ENCODE measurements at regions not wholly inside any gene's neighbourhood (a gene's known extent, or its start where the extent isn't known, plus 50 kb on each side); places are given as distances from the start of the nearest gene placed in this dataset.

DNA sequence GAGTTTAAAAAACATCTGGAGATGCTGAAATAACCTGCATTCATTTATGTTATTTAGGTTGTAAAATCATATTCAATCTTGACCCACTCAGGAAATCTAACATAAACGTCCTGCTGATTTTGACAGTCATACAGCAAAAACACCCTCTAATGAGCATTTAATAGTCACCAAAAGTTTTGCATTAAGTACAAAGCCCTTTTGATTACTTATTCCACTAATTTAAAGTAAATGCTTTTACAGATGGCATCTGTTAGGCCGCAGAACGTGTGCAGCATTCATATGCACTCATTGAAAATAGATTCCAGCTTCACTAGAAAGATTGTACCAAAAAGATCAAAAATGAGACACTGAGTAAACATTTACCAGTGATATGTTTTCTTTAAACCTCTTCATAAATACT is 1295.1 kb downstream of the EFNB2 start:
- DNase-seq: no peak

DNA sequence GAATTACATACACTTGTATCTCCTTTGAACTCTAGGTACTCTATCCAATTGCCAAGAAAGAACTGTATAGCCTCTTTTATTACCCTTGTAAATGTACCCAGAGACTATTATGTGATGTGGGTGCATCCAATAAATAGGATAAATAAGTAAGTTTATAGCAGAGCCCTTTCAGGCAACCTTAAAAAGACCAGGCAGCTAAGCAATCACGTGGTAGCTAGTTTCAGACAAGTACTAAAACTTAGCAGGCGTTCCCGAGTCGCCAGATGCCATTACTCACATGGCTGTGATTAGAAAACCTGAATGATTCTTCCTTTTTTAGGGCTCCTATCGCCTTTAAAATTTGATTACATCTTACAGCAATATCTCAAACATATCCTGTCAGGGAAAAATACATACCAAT is 1303.0 kb downstream of the EFNB2 start:
- DNase-seq: no peak

DNA sequence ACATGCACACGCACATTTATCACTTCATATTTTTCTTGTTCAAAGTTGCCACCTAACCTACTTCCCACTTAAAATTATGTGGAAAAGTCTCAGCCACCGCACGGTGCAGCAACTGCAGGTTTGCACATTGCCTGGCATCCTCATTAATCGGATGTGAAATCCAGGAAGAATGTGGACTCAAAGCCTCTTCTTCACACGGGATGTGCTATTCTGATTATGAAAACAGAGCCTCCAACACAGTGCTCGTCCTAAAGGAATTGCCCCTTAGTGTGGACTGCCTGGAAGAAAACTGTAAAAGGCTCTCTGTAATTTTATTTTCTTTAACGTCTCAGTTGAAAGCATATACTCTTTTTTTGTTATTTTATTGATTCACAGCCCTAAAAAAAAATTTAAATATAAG is 1303.5 kb downstream of the EFNB2 start:
- DNase-seq: no peak

DNA sequence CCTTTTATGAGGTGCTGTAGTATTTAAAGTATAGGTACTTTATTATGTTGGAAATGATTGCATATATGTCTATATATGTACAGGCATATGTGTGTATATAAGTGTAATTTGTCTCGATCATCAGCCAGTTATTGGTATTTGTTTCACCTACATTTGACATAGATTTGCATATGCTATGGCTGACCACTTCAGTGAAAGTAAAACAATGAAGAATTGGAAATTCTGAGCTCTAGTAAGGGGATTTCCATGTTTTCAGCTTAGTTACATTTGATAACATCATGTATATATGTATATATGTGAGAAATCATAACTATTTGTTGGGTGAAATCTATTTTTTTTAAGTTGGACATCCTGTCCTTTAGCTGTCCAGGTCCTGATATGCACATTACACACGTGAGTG is 1303.9 kb downstream of the EFNB2 start:
- DNase-seq: no peak

DNA sequence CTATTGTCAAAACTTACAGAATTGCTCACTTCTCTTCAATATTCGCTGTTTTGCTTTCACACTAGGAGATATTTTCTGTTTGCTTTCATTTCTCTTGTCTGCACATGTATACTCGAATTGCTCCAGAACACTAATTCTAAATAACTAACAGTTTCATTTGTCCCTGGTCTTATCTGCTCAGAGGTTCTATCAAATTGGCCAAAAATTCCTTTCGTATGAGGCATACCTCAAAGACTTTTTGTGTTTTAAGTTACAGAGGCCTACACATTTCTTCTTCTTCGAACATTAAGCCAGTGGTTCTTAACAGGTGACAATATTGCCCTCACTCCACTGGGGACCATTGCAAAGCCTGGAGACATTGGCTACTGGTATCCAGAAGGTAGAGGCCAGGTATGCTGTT is 1314.6 kb downstream of the EFNB2 start:
- DNase-seq: no peak

DNA sequence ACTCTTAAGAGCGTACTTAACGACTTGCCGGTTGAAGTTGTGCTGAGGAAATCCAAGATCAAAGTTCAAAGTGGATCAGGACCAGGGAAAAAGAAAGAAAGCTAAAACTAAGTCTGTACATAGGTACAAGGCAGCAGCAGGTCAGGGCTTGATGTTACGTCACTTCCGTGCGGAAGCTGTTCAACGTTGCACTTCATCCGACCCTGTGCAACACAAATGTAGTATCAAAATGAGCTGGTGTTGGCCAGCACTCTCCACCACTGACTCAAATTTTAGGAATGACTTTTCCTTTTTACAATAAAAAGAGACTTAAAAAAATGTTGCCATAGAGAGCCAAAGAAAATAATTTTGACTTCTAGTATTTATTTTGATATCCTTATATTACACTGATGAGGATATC is 1315.4 kb downstream of the EFNB2 start:
- DNase-seq: no peak

DNA sequence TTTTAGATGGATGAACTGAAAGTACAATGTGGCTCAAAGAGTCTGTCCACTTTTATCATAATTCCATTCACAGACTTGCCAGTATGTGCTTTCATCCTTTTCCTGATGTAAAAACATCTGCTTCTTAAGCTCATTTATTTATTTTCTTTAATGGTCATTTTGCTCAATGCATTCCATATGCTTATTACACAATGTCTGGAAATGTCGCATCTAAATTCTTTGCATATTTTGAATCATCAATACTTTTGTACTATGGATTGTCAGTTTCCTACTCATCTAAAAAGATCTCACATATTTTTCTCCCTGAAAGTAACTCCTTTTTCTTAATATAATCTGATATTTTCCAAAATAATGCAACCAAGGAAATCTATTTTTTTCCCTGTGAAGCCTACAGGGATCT is 1315.8 kb downstream of the EFNB2 start:
- DNase-seq: no peak

DNA sequence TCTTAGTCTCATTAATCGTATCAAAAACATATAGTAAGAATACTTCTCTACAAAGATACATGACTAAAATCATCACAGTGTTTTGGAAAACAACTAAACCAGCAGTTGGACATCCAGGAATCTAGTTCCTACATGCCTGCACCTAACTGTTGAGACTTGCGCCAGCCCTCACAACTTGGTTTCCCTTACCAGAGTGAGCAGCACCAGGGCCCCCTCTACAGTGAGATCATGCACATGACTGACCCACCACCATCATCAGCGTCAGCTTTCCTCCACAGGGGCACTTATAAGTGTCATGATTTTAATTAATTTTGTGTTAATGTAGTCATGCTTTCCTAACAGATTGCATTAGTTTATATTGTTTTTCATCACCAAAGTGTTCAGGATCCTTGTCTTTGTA is 1322.0 kb downstream of the EFNB2 start:
- DNase-seq: no peak

DNA sequence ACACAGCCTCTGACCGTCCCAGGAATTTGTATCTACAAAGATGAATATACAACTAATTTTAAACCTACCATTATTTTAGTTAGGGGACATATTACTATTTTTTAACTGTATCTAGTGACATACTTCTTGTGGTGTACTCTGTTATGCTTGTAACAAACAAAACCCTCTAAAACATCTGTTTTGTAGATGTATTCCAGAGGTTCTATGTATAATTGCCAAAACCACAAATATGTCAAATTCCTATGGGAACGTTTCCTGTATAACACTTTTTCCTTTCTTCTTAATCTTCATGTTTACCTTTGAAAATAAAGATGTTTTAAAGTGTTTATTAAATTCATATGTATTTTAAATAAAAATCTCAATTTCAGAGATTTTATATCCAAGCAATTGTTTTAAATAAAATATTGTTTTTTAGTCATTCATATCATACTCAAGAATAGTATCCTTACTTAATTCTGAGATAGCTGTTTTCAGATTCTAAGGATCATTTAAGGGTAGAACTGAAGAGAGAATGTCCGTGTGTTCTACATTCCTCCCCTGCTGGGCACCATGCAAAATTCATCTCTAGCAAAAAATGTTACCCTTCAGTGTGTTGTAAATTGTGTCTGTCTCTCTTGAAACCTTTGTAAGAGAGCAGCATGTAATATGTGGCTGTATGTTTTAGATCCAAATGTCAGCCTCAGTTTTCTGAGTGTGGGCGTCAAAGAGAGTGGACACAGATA is 1327.7 kb downstream of the EFNB2 start:
- no peak for DNase-seq

DNA sequence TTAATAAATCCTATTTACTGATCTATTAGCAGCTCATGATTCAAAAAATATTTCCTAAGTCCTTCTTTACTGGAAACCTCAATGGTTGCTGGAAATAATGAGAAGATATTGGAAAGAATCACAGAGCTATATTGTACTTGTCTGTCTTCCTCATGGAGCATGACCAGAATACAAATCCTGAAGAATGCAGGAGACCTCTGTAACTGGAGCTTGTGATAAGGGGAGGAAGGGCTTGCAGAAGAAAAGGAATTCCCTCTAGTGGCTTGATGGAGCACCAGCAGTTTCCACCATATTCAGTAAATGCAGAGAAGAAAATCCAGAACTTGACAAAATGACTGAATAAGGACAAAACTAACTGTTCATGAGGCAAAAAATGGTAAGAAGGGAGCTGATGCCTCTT is 1333.1 kb downstream of the EFNB2 start:
- DNase-seq: no peak

DNA sequence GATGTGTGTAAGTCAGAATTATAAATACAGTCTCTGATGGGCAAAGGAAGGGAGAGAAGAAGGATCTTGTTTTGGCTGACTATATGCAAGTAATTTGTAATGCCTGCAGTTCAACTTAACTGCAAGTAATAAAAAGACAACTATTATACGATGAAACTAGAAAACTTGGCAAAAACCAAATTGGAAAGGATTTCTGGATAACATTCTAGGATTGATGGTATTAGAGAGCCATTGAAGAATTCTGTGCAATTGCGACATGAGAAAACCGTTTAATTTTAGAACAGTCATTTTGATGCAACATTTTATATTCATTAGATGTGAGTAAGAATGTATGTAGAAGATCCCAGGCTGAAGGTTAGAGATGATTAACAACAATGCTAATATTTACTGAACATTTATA is 1334.1 kb downstream of the EFNB2 start:
- DNase-seq: no peak

DNA sequence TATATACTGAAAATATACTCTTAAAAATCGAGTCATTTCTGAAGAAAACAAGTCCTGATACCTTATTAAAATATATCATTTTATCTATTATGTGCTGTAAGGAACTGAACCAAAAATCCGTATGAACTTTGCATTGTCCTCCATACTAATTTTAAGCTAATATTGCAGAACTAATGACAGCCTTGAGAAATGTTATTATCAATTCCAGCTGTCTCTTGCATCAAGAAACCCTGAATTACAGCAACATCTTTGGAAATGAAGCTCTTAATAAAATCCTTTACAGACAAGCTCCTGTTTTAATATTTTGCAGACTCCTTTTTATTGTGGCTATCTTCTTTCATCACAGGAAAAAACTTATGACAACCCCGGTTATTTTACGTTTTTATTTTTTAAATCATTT is 1335.3 kb downstream of the EFNB2 start:
- no peak for DNase-seq

DNA sequence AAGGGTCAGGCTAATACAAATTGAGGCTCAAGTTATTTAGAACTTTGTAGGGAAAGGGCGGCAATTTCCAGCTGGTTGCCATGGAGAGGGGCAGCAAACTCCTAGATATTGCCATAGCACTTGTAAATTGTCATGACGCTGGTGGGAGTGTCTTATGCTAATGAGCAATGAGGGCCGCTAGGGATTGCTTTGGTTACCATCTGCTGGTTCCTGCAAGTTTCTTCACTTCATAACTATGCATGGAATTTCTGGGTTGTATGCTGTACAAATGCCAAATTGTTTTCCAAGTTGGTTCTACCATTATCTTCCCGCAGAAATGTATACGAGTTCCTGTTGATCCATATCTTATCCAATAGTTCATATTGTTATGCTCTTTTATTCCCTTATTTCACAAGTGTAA is 1339.4 kb downstream of the EFNB2 start:
- no peak for DNase-seq

DNA sequence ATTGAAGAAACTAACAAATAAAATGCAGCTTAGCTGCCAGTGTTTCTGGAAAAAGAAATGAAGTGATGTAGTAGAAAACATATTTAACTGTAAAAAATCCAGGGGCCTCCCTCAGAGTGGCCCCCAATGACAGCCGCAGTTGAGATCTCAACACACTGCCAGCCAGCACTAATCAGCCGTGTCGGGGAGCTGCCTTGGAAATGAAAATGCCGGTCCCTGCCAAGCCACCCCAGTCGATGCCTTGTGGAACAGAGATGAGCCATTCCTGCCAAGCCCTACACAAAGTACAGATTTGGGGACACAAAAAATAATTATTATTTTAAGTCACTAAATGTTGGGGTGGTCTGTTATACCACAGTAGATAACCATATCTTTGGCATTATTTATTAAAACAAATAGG is 1342.4 kb downstream of the EFNB2 start:
- DNase-seq: no peak

DNA sequence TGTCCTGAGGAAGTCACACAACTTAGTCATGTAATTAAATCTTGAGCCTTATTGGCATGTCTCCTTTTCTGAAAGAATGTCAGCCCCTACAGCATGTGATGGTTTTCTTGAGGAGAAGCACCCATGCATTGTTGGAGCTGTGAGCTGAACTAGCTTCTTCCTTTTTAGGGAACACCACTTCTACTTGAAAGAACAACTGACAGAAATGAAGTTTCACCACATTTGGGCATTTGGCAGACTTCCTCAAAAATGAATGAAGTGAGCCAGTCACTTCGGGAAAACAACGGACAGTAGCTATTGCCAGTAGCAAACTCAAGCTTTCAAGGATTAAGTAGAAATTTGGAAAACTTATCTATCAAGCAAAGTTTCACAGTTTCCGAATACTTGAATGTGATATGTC is 1351.3 kb downstream of the EFNB2 start:
- DNase-seq: no peak

DNA sequence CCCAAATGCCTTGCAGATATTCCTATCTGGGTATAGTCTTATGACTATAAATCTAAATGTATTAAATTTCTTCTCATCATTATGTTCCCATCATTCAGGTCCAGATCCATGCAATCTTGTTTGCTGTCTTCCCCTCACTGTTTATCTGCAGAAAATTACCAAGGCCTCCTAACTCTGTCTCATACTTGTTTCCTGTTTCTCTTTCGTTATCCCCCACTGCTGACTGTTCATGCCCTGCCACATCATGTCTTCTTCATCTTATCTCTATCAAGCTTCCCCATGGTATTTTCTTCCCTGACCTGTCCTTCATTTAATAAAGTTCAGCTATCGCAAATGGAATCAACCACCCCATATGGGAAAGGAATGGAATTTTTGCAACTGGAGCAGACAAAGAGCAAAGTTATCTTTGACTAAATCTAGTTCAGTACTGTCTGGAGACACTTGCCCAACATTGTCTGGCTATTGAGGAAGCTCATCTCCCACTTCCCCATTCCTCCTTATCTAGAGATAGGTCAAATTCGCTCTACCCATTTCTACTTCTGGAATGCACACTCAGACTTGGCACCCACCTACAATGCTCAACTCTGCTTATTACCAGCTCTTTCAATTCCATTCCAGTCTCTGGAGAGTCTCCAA is 1358.1 kb downstream of the EFNB2 start:
- no peak for DNase-seq

DNA sequence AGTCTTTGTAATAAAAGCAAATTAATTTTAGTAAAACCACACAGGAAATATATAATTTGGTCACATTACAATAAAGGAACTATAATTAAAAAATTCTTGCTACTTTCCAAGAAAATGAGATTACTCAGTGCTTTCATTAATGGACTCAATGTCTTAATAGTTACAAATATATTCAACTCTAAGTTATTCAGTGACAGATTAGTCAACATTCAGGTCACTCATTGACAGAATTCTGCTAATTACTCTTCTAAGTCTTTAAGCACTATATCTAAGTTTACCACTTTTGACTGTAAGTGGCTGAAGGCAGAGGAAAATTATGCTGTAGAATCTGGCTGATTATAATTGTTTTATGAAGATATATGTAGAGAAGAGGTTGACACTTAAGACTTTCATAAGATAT is 1365.0 kb downstream of the EFNB2 start:
- DNase-seq: no peak

DNA sequence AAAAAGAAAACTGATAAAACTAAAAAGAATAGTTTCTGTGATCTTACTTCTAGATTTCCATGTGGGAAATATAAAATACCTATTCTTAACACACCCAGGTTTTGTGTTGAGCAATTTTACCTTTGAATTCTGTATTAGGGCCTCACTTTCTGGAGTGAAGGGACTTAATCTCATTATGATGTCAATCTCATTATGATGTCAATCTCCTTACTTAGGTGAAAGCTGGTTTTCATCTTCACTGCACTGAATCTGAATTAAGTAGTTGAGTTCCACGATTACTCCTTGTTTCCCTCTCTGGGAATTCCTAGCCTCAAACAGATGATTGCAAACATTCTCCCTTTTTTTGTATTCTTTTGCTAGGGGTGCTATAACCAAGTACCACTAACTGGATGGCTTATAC is 1367.2 kb downstream of the EFNB2 start:
- no peak for DNase-seq

DNA sequence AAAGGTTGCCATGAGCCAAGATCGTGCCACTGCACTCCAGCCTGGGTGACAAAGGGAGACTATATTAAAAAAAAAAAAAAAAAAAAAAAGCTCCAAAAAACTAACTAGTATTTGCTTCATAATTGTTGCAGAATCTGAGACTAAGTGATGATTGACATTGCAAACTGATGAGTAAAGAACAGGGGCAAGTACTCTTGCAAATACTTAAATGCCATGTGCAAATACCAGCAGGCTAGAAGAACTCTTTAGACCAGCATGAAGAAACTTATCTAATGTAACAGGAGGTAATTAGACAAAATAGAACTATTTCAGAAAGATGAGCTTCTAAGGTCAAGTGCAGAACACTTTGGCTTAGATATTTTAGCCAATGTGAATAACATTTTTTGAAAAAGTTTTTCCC is 1368.1 kb downstream of the EFNB2 start:
- DNase-seq: no peak

DNA sequence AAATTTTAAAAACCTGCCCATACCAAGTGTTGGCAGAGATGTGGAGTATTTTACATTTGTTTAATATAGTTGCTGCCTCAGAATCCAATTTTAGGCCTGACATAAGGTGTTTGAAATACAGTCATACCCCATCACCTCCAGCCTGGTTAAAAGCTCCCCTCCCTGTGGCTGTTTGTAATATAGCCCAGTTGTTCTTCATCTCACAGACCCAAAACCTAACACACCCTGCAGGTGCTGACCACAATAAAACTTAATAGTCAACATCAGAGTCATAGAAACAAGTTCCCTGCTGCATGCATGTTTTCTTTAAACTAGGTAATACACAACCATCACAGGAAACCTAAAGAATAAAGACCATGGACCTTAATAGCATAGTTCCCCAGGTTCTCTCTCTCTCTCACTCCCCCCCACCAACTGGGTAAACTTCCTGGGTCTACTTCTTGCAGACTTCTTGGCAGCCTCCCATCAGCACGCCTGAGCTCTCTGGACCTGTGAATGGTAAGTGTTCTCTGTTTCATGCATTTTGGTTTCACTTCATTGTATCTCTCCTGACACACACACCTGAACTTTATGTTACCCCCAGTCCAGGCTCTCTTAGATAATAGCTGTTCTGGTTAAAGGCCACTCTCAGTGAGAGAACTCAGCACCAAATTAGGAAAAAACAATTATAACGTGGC is 1369.9 kb downstream of the EFNB2 start:
- DNase-seq: no peak

DNA sequence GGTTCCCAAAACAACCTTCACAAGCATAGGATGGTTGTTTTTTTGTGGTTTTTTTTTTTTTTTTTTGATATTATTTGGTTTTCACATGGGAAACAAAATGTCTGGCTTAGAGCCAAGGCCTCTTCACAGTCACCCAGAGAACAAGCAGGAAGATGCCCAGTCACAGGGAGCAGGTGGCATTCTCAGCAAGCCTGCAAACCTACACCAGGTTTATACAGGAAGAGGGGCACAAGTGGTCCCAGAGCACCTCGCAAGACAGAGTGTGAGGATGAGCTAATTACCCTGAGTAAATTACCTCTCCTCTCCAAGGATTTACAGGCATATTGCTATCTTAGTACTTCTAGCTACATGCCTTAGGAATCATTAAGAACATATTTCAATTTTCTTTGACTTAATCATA is 1375.6 kb downstream of the EFNB2 start:
- no peak for DNase-seq

DNA sequence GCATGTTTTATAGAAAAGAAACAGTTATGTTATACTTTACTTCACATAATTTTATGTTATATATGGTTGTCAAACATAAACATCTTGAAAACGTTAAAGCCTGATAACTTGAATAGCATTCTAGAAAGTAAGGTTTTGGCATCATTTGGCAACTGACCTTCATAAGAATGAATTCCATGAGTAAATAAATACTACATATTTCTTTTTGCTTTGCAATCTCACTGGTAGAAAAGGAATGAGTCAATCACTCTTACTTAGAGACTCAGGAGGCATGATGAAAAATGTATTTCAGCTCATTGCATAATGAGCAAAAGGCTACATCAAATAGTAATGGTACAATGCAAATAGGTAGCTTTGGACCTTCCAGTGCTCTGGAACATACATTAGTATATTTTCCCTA is 1381.9 kb downstream of the EFNB2 start:
- DNase-seq: no peak

DNA sequence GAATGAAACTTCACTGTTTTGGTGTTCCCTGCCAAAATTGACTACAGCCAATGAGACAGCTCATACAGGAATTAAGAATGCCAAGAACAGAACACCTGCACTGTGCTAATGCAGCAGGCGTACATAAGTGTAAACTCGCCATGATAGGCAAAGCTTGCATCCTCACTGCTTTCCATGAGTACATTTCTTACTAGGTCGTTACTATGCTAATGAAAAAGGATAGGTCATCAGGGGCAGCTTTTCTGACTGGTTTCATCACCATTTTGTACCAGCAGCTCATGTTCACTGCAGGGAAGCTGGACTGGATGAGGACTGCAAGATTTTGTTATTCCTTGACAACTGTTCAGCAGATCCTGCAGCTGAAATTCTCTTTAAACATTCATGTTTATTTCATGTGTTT is 1383.8 kb downstream of the EFNB2 start:
- DNase-seq: no peak

DNA sequence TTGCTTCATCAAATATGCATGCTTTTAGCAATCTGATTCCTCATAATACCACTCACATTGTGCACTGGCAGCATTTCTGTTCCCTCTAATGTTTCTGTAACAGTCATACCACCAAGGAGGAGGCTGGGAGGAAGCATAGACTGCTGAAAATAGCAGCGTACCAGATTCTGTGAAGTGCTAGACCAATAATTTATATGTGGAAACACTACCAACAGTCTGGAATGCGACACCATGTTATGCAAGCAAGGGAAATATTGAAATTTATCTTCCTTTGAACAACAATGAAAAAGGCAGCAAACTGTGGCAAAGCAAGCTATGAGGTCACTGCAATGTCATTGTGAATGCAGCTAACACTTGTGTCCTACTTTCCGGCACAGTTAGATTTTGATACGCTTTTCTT is 1388.0 kb downstream of the EFNB2 start:
- no peak for DNase-seq

DNA sequence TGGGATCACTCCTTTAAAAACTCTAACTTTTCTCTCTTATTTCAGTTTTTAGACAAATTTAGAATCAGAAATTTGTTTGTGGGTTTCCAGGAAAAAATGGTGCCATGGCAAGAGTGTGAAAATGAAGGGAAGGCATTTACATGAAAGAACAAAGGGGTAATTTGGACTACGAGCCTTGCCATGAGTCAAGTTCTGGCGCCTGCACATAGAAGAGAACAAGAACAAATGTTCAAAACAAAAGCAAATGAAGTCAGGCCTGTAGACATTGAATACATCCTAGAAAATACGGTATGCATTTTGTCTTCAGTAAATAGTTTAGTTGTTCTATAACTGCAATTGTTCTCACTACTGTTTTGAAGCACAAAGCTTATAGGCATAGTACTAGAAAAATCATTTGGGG is 1390.5 kb downstream of the EFNB2 start:
- no peak for DNase-seq
